HG02981 (cell line): ENCODE measurements at regions not wholly inside any gene's neighbourhood (a gene's known extent, or its start where the extent isn't known, plus 50 kb on each side); places are given as distances from the start of the nearest gene placed in this dataset.

Experiments used
- ATAC-seq: cut with Tn5 transposase; IDR thresholded peaks from one replicate; pipeline ENCODE4 v1.9.1; 2021; ENCODE audit warnings: mild to moderate bottlenecking, moderate library complexity; ENCODE audit not compliant: unreplicated experiment

DNA sequence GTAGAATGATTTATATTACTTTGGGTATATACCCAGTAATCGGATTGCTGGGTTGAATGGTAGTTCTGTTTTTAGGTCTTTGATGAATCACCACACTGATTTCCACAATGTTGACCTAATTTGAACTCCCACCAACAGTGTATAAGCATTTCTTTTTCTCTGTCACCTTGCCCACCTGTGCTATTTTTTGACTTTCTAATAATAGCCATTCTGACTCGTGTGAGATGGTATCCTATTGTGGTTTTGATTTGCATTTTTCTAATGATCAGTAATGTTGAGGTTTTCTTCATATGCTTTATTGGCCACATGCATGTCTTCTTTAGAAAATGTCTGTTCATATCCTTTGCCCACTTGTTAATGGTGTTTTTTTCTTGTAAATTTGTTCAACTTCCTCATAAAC is 340.8 kb downstream of the PLOD2 start:
- no peak for ATAC-seq

DNA sequence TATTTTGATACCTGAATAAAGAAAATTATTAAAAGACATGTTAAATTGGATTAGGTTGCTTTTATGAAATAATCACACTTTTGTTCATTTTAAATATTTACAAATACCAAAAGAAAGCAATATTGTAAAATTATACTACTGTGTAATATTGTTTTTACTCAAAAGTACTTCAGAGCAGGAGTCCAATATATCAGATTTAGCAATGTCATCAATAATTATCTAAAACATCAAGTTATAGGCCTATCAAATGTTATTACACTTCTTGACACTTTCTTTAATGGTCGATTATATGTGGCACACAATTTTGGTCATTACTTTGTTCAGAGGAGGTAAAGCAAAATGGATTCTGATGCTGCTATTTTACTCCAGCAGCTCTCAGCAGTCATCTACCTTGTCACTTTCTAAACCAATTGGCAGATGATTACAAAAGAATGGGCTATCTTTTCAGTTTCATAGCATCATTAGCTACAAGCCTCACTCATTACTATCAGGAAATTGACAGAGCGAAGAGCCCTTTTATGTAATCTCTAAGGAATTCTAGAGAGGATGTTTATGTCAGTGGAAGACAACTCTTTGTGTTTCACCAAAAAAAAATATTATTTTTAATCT is 318.6 kb downstream of the PLOD2 start:
- no peak for ATAC-seq

DNA sequence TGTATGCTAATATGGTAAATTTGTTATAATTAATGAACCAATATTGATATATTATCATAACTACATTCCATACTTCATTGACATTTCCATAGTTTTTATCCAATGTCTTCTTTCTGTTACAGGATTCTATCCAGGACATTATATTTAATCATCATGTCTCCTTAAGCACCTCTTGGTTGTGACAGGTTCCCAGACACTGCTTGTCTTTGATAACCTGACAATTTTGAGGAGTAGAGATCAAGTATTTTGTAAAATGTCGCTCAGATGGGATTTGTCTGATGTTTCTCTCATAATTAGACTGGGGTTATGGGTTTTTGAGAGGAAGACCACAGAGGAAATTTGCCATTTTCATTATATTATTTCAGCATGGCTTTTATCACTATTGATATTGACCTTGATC is 317.4 kb downstream of the PLOD2 start:
- no peak for ATAC-seq

DNA sequence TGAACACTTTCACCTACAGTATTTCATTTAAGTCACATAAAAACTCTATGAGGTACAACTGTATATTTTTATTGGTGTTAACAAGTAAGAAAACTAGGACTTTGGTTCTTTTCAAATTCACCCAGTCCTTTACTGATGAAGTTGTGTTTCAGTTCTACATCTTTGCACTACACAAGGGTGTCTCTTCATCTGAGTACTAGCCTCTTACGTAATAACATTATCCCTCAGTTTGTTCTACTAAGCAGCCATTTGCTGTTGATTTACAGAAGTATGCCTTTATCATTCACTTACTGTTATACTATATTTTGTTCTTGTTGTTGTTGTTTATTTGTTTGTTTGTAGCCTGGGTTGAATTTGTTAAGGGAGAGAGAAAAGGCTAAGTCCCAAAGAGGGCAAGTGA is 311.9 kb downstream of the PLOD2 start:
- no peak for ATAC-seq

DNA sequence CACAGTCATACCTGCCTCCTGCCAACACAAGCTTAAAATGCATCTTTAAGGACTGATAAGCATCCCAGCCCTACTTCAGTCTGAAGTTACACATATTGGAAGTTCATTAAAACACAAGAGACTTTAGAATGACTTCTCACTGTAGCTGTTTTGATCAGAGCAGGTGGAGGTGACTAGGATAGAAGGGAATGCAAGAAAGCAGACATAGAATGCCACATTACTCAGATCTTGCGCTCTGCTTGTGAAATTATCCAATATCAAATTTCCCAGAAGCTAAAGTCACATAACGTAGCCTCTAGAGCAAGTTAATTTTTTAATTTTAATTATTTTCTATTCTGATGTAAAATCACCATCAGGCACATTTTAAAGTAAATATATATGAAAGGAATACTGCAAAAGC is 306.5 kb downstream of the PLOD2 start:
- no peak for ATAC-seq

DNA sequence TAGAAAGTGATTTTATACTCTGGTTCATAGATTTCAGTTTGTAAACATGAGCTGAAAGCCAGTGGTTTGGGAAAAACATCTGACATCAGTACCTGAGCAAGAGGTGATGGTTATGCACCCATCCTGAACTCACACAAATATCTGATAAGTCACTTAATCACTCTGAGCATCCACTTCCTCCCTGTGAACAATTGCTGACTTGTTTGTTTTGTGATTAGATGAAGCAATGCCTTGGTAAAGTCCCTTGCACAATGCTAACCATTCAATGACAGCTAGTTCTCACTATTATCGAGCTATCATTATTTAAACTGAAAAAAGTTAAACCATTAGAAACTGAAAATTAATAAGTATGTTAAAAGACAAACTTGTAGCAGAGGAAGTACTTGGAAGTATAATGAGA is 303.0 kb downstream of the PLOD2 start:
- ATAC-seq = peak; percentile 66

DNA sequence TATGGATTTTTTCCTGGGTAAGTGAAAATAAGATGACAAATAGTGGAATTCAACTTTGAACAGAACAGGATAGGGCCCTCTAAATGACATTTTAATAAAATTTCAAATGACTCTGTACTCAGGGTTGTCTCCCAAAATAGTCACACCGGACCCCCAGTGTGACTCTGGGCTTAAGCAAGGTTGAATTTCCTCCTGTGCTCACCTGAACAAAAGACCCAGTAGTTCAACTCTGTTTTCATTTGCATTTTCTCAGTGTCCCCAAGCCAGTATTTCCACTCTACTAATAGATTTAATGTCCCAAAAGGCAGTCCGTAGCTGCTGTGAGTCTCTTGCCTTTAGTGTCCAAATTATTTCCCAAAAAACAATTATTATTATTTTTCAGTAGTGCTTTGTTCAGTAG is 296.6 kb downstream of the PLOD2 start:
- ATAC-seq = no peak

DNA sequence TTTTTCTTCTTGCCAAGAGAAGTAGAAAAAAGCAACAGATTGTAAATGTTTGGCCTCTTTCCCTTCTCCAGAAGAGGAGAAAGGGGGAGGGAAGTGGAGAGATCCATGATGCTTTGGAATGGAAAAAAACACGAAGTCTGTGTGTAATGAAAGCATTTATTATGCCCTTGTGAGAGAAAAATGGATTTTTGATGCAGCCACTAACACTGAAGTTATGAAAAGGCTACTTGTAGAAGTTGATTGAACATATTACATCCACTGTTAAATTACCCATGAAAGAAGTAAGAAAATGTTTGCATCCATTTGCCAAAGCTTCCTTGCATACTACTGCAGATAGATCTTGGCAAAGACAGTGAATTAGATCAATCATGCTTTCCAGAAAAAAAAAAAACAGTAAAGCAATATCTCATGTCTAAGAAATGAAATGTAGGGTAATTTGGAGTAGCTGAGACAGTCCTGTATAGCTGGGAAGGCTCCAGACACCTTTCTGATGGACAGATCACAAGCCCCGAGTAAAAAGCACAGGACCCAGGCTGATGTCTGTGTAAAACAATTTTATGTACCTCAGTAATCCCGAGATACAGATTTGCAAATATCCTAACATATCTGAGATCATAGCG is 295.5 kb downstream of the PLOD2 start:
- no peak for ATAC-seq

DNA sequence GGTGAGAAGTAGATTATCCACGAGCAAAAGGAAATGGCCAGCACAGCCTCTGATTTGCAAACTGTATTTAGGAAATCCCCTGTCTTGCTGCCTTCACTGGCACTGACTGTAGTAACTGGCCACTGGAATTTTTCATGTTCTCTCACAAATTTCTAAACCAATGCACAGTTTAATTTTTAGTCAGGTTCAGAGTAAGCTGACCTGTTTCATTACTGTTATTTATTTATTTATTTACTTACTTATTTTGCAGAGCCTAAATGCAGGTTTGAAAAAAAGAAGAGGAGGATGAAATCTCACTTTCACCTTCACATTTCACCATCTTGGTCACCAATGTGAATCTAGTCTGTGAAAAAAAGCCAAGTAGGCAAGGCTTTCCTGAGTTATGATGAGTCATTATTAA is 291.0 kb downstream of the PLOD2 start:
- peak; percentile 83 for ATAC-seq

DNA sequence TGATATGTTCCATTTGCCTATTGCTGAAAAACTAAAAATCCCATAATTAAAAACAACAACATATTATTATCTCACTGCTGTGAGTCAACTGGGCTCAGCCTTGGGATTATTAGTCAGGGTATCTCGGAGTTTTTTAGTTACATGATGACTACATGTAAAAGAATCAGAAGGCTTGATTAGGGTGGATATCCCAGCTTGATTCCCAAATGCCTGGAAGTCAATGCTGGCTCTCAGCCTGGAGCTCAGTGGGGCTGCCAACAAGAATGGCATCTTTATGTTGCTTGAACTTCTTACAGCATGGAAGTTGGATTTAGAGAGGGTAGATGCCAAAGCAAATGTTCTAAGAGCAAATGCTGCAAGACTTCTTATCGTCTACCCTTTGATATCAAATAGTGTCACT is 278.5 kb downstream of the PLOD2 start:
- no peak for ATAC-seq

DNA sequence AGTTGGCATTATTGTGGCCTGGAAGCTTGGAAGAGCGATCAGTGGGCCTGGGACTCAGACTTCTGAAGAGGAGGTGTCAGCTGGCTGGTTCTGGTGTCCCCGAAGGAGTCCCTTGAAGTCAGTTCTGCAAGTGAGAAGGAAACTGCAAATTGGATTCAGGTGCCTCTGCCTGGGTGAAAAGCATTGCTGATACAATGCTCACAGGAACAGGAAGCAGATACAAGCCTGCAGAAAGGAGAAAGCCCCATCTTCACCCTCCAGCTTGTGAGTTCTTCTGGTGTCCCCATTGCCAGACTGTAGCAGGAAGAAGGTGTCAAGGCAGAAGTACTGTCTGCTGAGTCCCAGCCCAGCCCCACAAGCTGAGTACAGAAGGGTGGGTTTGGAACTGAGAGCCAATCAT is 271.3 kb downstream of the PLOD2 start:
- no peak for ATAC-seq

DNA sequence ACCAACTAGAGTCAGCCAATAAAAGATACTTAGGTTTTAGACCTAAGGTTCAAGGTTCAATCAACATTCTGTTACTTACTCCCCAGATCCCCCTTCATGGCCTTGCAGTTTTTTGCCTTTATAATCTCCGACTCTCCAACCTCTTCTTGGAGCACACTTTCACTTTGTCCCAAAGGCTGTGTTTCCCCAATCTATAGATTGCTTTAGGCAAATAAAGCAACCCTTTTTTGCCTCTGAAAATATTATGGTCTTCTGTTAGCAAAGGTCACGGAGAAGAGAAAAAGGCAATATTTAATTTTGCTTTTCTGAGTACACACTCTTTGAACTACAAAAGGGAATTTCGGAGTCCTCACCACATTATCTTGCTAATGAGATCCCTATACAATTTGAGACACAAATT is 268.1 kb downstream of the PLOD2 start:
- ATAC-seq = no peak

DNA sequence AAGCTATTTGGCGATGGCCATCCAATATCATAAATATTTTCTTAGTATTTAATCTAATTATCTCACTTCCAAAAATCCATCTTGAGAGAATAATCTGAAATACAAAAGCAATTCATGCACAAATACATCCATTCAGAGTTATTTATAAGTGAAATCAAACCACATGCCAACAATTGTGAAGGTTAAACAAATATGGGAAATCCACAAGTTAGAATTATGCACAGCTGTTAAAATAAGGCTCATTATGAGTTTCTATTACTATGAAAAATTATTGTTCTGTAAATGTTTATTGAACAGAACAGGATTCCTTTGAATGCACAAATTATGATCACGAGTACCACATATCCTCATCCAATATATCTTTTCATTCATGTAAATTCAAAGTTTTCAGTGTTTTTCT is 267.7 kb downstream of the PLOD2 start:
- ATAC-seq = no peak

DNA sequence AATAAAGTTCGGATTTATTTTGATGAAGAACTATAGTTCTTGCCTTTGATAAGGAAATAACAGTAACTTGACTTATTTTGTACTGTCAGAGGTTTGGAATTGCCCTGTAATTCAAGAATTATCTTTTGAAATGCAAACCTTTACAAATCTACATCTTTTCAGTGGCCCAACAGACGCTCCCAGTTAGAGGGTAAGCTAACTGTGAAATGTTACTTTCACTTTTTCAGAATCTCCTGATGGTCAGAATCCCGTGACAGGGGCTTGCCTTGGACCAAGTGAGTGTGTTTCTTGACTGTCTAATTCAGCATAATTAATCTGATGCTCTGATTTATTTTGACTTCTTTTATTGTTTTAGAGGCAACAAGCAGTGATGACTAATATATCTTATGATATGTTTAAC is 262.5 kb downstream of the PLOD2 start:
- no peak for ATAC-seq

DNA sequence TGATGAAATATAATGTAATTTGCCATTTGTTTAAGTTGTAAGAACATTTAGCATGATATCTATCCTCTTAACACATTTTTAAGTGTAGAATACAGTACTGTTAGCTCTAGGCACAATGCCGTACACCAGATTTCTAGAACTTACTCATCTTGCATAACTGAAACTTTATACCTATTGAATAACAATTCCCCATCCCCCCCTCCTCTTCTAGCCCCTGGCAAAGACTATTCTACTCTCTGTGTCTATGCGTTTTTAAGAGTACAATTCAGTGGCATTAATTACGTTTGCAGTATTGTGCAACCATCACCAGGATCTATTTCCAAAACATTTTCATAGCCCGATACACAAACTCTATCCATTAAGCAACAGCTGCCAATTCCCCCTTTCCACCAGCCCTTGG is 261.7 kb downstream of the PLOD2 start:
- ATAC-seq = peak; percentile 31

DNA sequence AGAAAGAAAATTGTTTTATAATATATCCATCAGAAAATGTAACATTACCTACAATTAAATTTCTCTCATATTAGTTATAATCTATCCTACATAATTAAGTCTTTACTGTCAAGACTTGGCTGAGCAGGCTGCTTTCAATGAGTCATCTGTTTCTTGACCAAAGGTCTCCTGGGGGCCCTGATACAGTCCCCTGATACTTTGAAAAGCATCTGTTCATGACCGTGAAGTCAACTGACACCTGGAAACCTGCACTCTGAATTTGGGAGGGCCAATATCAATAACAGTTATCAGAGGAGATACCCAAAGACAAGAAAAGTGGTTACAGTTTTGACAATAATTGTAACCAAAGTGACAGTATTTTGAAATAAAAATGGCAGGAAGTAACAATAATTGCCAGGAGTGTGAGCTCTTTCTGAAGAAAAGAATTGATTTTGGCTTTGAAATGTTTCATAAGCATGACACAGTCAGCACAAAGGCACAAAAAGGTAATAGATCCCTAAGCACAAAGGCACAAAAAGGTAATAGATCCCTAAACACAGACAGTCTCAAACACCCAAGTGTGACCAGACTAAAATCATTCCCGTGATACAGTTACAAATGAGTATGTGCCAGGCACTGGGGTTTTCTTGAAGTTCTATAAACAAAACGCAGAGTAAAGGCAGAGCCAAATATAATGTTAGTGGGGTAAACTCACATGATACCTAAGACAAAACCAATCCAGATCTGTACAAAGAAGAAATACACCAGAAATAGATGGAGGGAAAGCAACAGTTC is 260.7 kb downstream of the PLOD2 start:
- ATAC-seq = peak; percentile 87

DNA sequence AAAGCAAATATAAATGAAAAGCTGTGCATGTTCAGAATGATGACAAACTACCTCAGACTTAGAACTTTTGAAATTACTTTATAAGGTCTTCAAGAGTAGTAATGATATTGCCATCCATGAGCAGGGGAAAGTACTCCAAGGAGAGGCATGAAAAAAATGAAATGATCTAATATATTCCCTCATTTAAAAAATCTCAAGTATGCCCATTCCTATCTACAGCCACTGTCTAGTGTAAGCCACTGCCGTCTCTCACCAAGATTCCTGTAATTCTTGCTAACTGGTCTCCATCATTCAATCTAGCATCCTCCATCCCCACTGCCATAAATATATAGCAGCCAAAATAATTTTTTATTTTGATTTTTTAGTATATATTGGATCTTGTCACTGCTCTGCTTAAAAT is 258.8 kb downstream of the PLOD2 start:
- no peak for ATAC-seq

DNA sequence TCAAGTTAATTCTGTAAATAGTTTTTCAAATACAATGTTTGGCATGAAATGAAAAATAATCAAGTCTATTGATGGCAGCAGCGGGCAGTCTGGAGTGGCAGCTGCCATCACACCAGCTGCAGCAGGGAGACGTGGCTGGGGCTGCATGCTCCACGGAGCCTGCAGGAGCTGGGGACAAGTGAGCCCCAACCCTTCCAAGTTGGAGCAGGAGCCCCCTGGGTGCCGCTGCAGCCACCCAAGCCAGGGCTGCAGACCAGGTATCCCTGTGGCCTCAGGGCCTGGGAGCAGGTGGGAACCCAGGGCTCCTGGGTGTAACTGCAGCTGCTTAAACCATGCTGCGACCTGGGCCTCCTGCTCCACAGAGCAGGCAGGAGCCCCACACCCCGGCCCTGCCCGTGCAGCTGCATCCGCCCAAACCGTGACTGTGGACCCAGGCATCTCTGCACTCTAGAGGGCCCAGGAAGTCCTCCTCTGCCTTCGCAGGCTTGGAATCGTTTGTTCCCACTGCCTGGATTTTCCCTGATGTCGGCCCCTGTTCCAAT is 257.4 kb downstream of the PLOD2 start:
- no peak for ATAC-seq

DNA sequence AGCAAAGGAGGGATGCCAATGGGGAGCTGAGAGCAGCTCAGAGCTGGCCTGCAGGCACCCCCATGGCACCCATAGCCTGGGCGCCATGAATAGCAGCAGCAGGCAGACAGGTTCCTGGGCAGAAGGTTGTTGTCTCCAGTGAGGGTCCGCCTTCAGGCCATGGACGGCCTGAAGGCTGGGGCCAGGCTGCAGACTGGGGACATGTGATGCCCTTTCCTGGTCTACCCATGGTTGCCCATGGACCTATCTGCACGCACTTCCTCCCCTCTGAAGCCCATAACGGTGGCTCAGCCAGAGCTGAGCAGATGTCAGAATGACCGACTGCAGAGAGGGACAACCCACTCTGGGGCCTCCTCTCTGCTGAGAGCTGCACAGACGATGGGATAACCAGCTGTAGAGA is 256.8 kb downstream of the PLOD2 start:
- ATAC-seq = no peak

DNA sequence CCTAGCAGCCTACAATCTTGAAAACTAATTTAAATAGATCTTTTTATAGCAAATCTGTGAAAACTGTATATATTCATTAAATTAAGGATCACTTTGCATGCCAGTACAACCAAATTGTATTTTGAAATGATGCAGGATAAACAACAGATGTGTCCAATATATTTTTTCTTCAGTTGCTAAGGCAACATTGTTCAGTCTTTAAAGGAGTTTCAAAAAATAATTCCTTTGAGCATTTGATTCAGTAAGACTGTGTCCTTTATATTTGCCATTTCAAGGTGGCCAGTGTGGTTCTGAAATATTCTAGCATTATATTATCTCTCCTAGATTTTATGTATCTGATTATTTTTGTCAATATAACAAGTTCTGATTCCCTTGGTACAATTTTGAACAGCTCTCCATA is 254.7 kb downstream of the PLOD2 start:
- no peak for ATAC-seq

DNA sequence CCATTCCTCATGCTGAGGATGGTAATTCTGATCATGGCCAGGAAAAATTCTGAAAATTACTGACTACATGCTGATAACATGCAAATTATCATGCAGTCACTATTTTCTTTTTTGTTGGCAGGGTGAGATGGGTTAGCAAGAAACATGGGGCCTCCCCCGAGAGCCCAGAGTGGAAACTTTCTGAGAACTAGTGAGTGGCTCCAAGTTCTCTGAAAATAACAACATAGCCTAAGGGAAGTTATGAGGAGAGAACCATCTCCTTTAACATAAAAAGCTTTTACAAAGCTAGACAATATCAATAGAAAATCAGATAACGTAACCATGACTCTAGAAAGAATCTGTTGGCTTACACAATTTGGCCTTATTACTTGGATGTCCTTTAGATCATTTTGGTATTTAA is 254.2 kb downstream of the PLOD2 start:
- ATAC-seq = no peak

DNA sequence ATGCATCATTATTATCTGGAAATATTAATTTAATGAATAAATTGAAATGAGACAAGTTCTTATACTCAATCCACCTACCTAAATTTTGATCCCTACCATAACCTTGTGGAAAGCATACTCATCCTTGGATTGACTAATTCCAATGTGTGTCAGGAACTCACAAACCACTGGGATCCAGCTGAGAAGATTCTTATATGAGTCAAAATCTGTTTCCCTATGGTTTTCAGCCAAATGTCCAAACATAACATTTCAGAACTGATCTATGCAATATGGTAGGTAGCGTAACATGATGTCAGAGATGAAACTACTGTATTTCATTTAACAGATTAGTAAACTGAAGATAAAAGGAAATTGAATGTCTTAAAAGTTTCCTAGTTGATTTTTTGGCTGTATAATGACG is 250.0 kb downstream of the PLOD2 start:
- no peak for ATAC-seq
